Left lobe of liver (tissue), 2 donors: ENCODE measurements at regions not wholly inside any gene's neighbourhood (a gene's known extent, or its start where the extent isn't known, plus 50 kb on each side); places are given as distances from the start of the nearest gene placed in this dataset.

ENCODE experiments used
- ATAC-seq: fragments of 200-7000 bp; cut with Tn5 transposase; one replicate; pipeline ENCODE4 v1.9.1; 2020; ENCODE audit warnings: mild to moderate bottlenecking, moderate library complexity
- DNase-seq: peaks from one replicate; pipeline ENCODE4 v3.0.0-alpha.2; 2020; ENCODE audit warnings: low spot score
- donor health status: DM: no; HTN: no; CAD: no; lungs with moderate emphysema.
- donor health status: DM: no; HTN: yes; CAD: no.

- DNase-seq (no peak), ATAC-seq (no peak)
Measured at GRCh38 chr1:117678246-117678977, 72.6 kb downstream of the TENT5C start.

DNA sequence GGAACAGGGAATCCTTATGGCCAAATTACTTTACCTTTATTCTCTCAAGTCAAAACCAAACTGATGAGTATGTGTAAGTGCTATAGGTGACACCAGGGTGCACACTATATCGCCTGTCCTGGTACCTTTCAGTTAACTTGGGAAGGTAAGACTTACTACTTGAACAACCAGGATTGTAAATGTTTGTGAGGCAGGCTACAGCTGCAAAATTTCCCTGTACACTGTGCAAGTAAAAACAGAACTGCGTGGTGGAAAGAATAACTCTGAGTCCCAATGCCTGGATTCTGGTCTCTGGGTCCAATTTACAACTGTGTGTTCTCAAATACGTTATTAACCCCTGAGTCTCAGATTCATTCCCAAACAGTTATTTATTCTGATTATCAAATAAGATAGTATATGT is 73.5 kb downstream of the TENT5C start:
- no peak for DNase-seq
- ATAC-seq, result no peak

- DNase-seq (no peak), ATAC-seq (no peak)
Measured at GRCh38 chr1:117679868-117680267, 74.0 kb downstream of the TENT5C start.

- DNase-seq, result no peak
- ATAC-seq, result no peak
Measured at GRCh38 chr1:117680316-117681002, 74.6 kb downstream of the TENT5C start.

DNA sequence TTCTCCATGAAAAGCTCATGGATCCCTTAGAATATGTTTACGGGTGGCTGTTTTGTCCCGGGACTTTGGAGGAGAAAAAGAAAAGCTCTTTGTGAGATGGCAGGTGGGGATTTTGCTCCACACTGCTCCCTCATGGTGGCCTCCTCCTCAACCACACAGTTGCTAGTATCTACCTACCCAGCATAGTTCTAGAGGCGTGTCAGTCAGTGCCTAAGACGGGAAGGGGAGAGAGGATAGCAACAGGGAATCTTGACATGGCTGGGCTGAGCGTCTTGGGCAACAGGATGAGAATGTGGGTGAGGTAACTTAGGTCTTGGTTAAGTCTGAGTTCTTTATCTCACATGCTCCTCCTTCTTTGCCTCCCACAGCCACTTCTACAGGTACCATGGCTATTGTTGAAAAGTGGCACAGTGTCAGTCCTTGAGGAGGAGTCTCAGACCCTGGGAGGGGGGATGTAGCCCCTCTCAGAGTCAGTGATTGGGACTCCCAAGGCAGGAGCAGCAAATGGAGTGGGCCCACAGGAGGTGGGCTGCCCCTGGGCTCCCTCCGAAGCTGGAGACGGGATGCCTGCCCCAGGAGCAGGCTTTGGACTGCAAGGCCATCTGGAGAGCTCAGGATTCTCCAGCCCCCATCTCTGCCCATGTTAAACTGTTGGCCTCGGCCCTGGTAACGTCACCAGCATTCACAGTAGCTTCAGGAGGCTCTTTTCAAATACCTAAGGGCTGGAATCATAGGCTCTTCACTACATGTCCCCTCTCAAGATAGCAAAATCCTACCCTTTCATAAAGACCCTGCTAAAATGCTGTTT is 75.4 kb downstream of the TENT5C start:
- DNase-seq (no peak), ATAC-seq (peak; percentile 29)

- no peak for ATAC-seq
- DNase-seq, result no peak
Measured at GRCh38 chr1:117681901-117682250, 76.0 kb downstream of the TENT5C start.

DNA sequence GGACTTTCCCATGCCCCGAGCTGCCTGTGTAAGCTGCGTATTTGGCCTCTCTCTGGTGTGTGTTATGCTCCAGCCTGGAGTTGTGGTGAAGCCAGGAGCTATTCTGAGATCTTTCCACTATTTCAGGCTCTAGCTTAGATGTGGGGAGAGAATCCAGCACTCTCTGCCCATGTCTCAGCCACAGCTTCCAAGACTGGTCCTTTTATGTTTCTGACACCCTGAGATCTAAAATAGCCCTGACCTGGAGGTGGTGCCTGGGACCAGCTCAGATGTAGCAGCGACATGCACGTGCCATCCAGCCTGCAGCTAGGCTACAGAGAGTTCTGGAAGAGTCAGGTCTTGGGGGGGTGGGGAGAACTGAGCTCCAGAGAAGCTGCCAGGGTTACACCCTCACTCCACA is 76.5 kb downstream of the TENT5C start:
- ATAC-seq (no peak), DNase-seq (no peak)

GRCh38 chr1:117683571-117684285 is 77.9 kb downstream of the TENT5C start:
- no peak for ATAC-seq
- no peak for DNase-seq

DNA sequence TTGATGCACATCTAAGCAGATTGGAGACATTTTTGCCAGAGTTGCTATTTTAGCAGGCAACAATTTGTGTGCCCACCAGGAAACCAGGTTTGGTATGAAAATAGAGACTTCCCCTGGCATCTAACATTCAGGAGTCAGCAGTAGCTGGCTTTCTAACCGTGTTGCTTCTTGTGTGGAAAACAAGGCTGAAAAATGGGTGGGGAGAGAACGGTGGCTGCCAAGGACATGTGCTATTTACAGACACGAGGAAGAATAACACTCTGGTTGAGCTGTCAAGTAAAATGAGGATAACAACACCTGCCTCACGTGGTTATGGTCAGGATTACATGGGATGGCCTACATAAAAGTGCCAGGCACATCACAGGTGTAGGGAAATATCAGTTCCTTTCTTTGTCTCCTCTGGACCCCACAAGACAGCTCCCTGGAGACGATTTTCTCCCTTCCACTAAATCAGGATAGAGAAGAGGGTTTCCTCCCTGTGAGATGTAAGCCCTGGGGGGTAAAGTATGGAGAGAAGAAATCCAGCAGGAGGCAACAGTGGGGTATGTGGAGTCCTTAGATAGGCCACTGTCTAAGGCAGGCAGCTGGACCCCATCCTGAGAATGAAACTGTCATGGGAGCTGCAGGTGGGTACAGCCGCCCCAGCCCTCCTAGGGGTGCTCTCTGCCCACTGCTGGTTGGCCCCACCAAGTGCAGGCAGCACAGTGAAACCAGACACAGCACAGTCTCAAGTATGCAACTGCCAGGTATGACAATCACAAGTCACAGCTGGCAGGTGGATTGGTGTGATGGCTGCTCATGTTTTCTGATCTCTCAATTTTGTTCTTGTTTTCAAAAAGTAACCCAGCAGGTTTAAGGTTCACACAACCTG is 80.3 kb downstream of the TENT5C start:
- no peak for ATAC-seq

GRCh38 chr1:117686907-117687306 is 81.1 kb downstream of the TENT5C start:
- DNase-seq (no peak), ATAC-seq (no peak)

More for the DNA sequence above, 80.3 kb downstream of the TENT5C start:
- DNase-seq, result no peak

DNA sequence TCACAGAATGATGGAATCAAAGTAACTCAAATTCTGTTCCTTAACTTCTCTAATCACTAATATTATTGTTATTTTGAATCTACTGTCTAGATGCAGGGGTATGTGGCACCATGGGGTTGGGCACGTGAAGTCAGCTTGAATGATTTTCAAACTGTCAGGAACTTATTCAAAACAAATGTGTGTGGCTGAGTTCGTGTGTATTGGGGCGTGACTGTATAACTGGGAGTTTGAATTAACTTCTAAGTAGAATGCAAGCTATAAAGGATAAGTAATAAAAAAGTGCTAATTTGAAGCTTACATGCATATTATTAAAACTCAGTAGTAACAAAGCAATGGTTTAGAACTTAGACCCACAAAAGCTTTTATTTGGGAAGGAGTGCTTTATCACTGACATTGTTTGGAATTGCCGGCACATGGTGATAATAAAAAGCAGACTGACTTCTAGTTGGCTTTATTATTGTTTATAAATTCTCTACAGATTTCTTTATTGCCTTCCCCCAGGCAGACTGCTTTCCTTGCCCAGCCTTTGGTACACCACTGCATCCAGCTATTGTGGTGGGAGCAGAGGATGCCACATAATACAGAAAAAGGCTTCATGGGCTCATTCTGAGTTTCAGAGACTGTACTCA is 84.3 kb downstream of the TENT5C start:
- ATAC-seq (no peak), DNase-seq (no peak)

- DNase-seq (no peak), ATAC-seq (no peak)
Measured at GRCh38 chr1:117691942-117692341, 86.1 kb downstream of the TENT5C start.

DNA sequence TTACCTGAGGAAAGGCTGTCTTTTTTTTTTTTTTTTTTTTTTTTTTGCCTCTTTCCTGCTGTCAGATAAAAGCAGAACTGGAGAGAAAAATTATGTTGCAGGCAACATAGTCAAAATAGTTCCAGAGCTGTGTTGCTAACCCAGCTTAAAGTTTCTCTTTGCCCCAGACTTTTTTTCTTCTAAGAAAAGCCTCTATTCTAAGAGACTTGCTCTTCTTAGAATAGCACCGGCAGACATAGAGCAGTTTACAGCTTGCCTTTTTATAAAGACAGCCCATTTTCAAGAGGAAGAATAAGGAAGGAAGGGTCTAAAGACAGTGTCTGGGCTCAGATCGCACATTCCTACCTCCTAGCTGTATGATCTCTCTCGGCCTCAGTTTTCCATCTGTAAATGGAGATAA is 88.7 kb downstream of the TENT5C start:
- no peak for ATAC-seq
- DNase-seq, result no peak

DNA sequence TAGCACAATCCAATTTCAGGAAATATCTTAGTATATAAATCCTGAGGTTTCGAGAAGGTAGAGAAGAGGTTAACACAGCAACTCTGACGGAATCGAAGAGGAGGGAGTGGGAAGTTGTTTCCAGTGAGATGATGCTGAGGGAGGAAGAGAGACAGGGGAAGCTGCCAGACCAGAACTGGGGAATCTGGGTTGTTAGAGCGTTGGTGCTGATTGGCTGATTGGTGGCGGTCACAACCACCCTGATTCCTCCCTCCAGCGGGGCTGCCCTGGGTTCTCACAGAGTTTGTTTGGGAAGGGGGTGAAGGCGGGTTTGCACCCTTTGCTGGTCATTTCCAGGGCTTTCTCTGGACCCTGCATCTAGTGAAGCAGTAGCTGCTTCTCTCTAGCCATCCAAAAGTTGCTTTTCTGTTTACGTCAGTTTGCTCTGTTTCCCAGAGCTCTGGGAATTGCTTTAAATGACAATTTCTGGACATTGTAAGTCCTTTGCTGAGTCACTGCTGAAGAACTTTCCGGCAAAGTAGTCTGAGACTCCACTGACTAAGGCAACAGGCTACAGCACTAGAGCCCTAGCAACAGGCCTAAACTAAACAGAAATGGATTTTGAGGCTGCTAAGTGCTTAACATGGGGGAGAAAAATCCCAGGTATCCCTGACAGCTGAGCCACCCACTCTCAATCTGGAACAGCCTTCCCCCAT is 90.1 kb downstream of the TENT5C start:
- DNase-seq (no peak), ATAC-seq (no peak)

- ATAC-seq (no peak), DNase-seq (no peak)
Measured at GRCh38 chr1:117696561-117696960, 90.7 kb downstream of the TENT5C start.

- no peak for ATAC-seq
- DNase-seq, result no peak
Measured at GRCh38 chr1:117697220-117697781, 91.5 kb downstream of the TENT5C start.

GRCh38 chr1:117698398-117699160 is 92.7 kb downstream of the TENT5C start:
- ATAC-seq (no peak), DNase-seq (no peak)

GRCh38 chr1:117699953-117700352 is 94.1 kb downstream of the TENT5C start:
- ATAC-seq, result no peak
- DNase-seq, result no peak
